Liver (tissue), 8 donors: ENCODE measurements at regions not wholly inside any gene's neighbourhood (a gene's known extent, or its start where the extent isn't known, plus 50 kb on each side); places are given as distances from the start of the nearest gene placed in this dataset.
"Not testable (repeated sequence)": the region's sequence is repeated elsewhere in the genome, so short reads cannot be mapped to it uniquely, and the experiment has no call there.

ENCODE experiments used
- DNase-seq: peaks from one replicate; pipeline ENCODE4 v3.0.0-alpha.2; 2017; ENCODE audit warnings: low spot score
- H3K27ac ChIP-seq, 2 donors: one replicate each; pipeline ENCODE4 v1.7.0; 2013; ENCODE audit warnings: inconsistent platforms in 2 of 2, low read length in 2 of 2, control low read depth in 1 of 2, low read depth in 1 of 2, mild to moderate bottlenecking in 1 of 2
- H3K27me3 ChIP-seq, 4 donors: one replicate each; pipeline versions ENCODE4 v1.6.1 to v1.7.0; 2013; ENCODE audit warnings: low read length in 3 of 4, inconsistent platforms in 1 of 4, mild to moderate bottlenecking in 1 of 4, moderate library complexity in 1 of 4; ENCODE audit not compliant: control insufficient read depth in 4 of 4, insufficient read depth in 4 of 4
- H3K36me3 ChIP-seq, 4 donors: one replicate each; pipeline versions ENCODE4 v1.6.1 to v1.7.0; 2013; ENCODE audit warnings: low read length in 3 of 4, mild to moderate bottlenecking in 3 of 4, low read depth in 1 of 4, moderate library complexity in 1 of 4; ENCODE audit not compliant: control insufficient read depth in 4 of 4, insufficient read depth in 3 of 4
- H3K4me1 ChIP-seq, 4 donors: one replicate each; pipeline versions ENCODE4 v1.6.1 to v1.7.0; 2013; ENCODE audit warnings: low read length in 3 of 4, mild to moderate bottlenecking in 3 of 4, moderate library complexity in 1 of 4; ENCODE audit not compliant: control insufficient read depth in 4 of 4, insufficient read depth in 4 of 4
- H3K4me3 ChIP-seq, 3 donors: one replicate each; pipeline versions ENCODE4 v1.6.1 to v1.7.0; 2013; ENCODE audit warnings: low read length in 3 of 3, control low read depth in 1 of 3, low read depth in 1 of 3, mild to moderate bottlenecking in 1 of 3
- H3K9ac ChIP-seq, 2 donors: one replicate each; pipeline ENCODE4 v1.7.0; 2013; ENCODE audit warnings: low read length in 2 of 2, mild to moderate bottlenecking in 2 of 2, moderate library complexity in 2 of 2, control low read depth in 1 of 2, low read depth in 1 of 2
- H3K9me3 ChIP-seq, 4 donors: one replicate each; pipeline versions ENCODE4 v1.6.1 to v1.7.0; 2013; ENCODE audit warnings: low read length in 3 of 4; ENCODE audit not compliant: control insufficient read depth in 4 of 4
- EGR1 ChIP-seq, 2 donors: IDR thresholded peaks; 2 replicates each; pipeline ENCODE4 v1.6.1; 2016 to 2018; ENCODE audit warnings: antibody characterized with exemption in 2 of 2, low read depth in 2 of 2
- FOXA1 ChIP-seq: IDR thresholded peaks from 2 replicates; pipeline ENCODE4 v1.6.1; 2016; ENCODE audit warnings: antibody characterized with exemption
- FOXA2 ChIP-seq: IDR thresholded peaks from 2 replicates; pipeline ENCODE4 v1.6.1; 2016; ENCODE audit warnings: antibody characterized with exemption
- GABPA ChIP-seq, 2 donors: IDR thresholded peaks in 1 of 2; conservative IDR thresholded peaks in 1 of 2; 2 replicates each; pipeline ENCODE4 v1.6.1; 2016; ENCODE audit warnings: antibody characterized with exemption in 2 of 2, mild to moderate bottlenecking in 1 of 2, moderate library complexity in 1 of 2
- HNF4A ChIP-seq, 2 donors: conservative IDR thresholded peaks; 2 replicates each; pipeline ENCODE4 v1.6.1; 2016; ENCODE audit warnings: antibody characterized with exemption in 2 of 2, mild to moderate bottlenecking in 2 of 2
- HNF4G ChIP-seq: IDR thresholded peaks from 2 replicates; pipeline ENCODE4 v1.6.1; 2016; ENCODE audit warnings: antibody characterized with exemption
- JUND ChIP-seq, 2 donors: IDR thresholded peaks; 2 replicates each; pipeline ENCODE4 v1.6.1; 2016; ENCODE audit warnings: antibody characterized with exemption in 2 of 2
- NR2F2 ChIP-seq: IDR thresholded peaks from 2 replicates; pipeline ENCODE4 v1.6.1; 2016; ENCODE audit warnings: antibody characterized with exemption
- RAD21 ChIP-seq, 2 donors: IDR thresholded peaks; 2 replicates each; pipeline ENCODE4 v1.6.1; 2016; ENCODE audit warnings: antibody characterized with exemption in 2 of 2, mild to moderate bottlenecking in 2 of 2
- RXRA ChIP-seq, 2 donors: IDR thresholded peaks; 2 replicates each; pipeline ENCODE4 v1.6.1; 2017 to 2018; ENCODE audit warnings: antibody characterized with exemption in 2 of 2, mild to moderate bottlenecking in 1 of 2
- SP1 ChIP-seq: IDR thresholded peaks from 2 replicates; pipeline ENCODE4 v1.6.1; 2018; ENCODE audit warnings: antibody characterized with exemption, mild to moderate bottlenecking
- YY1 ChIP-seq: IDR thresholded peaks from 2 replicates; pipeline ENCODE4 v1.6.1; 2016; ENCODE audit warnings: antibody characterized with exemption, mild to moderate bottlenecking
- WGBS: extraction: QIAGEN DNeasy Blood & Tissue Kit; methylation state at CpG from one replicate; pipeline ENCODE4 v1.1.7; 2013; 5-methylcytosine and 5-hydroxymethylcytosine counted together
- TF ChIP-seq, protein P1 (sequence below): IDR thresholded peaks from 2 replicates; pipeline ENCODE4 v1.6.1; 2016; ENCODE audit warnings: antibody characterized with exemption
- TF ChIP-seq, protein P2 (sequence below): fragments of 150-350 bp; IDR thresholded peaks from 2 replicates; pipeline ENCODE4 v1.5.1; 2017; ENCODE audit warnings: improper control_type of control experiment, low read depth, low read length; ENCODE audit not compliant: missing input control
- TF ChIP-seq, protein P3 (sequence below): IDR thresholded peaks from 2 replicates; pipeline ENCODE4 v1.6.1; 2016; ENCODE audit warnings: antibody characterized with exemption
- TF ChIP-seq, protein P4 (sequence below): IDR thresholded peaks from 2 replicates; pipeline ENCODE4 v1.6.1; 2016; ENCODE audit warnings: antibody characterized with exemption, mild to moderate bottlenecking
- TF ChIP-seq, protein P5 (sequence below): IDR thresholded peaks from 2 replicates; pipeline ENCODE4 v1.6.1; 2016; ENCODE audit warnings: antibody characterized with exemption
- donor health status: healthy.
- donor health status: healthy.
- donor health status: healthy.
- donor health status: healthy.
- donor health status: healthy.

DNA sequence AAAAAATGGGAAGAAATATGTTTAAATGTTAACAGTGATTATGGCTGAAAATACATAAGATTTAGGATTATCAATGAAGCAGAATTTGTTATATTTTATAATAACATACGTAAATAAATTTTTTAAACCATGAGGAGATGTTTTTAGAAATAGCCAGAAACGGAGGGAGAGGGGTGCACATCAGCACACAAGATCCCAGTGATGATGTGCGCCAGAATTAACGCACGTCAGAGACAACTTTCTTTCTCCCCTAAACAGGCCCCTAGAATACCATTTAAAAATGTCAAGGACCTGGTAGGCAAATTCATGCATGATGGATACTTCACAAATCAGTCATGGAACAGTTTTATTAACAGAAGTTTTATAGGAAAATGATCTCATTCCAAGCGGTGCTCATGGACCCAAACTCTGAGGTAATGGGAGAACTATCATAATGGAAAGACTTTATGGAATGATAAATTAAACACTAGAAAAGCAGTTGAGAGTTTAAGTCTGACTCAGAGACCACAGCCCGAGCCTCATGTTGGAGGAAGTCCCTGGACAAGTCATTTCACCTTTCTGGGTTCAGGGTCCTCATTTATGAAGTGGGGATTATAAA is 258.9 kb upstream of the GAS1 start:
- Histone ChIP-seq H3K4me3 (no peak overlapping the region), H3K9ac (no peak overlapping the region), H3K9me3 (no peaks in the 10 kb centered on the region), H3K27me3 (no peaks in the 10 kb centered on the region), H3K4me1 (no peaks in the 10 kb centered on the region), H3K27ac (no peak overlapping the region), H3K36me3 (no peaks in the 10 kb centered on the region)
- 89% methylated on average over 7 of the region's 7 CpGs for WGBS
- DNase-seq = no peak
- TF ChIP-seq YY1 (no peak), GABPA (IDR thresholded peaks at IDR 0.05 in 1 of 2, conservative IDR thresholded peaks at IDR 0.05 in 1 of 2) (no peak), FOXA2 (no peak), SP1 (no peak), HNF4A (conservative IDR thresholded peaks at IDR 0.05) (no peak)
- TF ChIP-seq, protein P1, sequence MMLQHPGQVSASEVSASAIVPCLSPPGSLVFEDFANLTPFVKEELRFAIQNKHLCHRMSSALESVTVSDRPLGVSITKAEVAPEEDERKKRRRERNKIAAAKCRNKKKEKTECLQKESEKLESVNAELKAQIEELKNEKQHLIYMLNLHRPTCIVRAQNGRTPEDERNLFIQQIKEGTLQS = no peak
- TF ChIP-seq, protein P2, sequence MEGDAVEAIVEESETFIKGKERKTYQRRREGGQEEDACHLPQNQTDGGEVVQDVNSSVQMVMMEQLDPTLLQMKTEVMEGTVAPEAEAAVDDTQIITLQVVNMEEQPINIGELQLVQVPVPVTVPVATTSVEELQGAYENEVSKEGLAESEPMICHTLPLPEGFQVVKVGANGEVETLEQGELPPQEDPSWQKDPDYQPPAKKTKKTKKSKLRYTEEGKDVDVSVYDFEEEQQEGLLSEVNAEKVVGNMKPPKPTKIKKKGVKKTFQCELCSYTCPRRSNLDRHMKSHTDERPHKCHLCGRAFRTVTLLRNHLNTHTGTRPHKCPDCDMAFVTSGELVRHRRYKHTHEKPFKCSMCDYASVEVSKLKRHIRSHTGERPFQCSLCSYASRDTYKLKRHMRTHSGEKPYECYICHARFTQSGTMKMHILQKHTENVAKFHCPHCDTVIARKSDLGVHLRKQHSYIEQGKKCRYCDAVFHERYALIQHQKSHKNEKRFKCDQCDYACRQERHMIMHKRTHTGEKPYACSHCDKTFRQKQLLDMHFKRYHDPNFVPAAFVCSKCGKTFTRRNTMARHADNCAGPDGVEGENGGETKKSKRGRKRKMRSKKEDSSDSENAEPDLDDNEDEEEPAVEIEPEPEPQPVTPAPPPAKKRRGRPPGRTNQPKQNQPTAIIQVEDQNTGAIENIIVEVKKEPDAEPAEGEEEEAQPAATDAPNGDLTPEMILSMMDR = no peak
- TF ChIP-seq, protein P3, sequence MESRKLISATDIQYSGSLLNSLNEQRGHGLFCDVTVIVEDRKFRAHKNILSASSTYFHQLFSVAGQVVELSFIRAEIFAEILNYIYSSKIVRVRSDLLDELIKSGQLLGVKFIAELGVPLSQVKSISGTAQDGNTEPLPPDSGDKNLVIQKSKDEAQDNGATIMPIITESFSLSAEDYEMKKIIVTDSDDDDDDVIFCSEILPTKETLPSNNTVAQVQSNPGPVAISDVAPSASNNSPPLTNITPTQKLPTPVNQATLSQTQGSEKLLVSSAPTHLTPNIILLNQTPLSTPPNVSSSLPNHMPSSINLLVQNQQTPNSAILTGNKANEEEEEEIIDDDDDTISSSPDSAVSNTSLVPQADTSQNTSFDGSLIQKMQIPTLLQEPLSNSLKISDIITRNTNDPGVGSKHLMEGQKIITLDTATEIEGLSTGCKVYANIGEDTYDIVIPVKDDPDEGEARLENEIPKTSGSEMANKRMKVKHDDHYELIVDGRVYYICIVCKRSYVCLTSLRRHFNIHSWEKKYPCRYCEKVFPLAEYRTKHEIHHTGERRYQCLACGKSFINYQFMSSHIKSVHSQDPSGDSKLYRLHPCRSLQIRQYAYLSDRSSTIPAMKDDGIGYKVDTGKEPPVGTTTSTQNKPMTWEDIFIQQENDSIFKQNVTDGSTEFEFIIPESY = no peak

DNA sequence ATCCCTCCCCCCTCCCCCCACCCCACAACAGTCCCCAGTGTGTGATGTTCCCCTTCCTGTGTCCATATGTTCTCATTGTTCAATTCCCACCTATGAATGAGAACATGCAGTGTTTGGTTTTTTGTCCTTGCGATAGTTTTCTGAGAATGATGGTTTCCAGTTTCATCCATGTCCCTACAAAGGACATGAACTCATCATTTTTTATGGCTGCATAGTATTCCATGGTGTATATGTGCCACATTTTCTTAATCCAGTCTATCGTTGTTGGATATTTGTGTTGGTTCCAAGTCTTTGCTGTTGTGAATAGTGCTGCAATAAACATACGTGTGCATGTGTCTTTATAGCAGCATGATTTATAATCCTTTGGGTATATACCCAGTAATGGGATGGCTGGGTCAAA is 263.4 kb upstream of the GAS1 start:
- WGBS = 93% methylated on average over 3 of the region's 3 CpGs
- H3K36me3 ChIP-seq = not testable (repeated sequence)

DNA sequence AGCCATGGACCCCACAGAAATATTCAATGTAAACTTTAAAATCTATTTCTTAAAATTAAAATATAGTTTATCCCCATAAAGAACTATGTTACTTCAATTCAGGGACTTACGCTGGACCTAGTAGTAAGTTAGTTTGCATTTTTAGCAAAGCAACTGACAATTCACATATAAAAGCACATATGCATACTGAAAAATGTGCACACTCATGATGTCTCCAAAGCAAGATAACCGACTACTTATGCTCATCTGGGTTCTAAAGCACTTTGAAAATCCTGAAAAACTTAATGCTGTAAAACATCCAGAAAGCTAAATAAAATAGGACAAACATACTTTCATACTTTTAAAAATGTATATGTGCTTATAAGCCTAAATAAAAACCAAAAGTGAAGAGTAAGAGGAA is 264.4 kb upstream of the GAS1 start:
- no peaks in the 10 kb centered on the region for H3K4me1 ChIP-seq
- 98% methylated on average over 2 of the region's 2 CpGs for WGBS
- H3K36me3 ChIP-seq = no peaks in the 10 kb centered on the region
- H3K27me3 ChIP-seq = peaks cover 0 to 2% (median 0%) of the 10 kb centered on the region in 4 donors
- H3K9me3 ChIP-seq = no peaks in the 10 kb centered on the region
- no peak overlapping the region for H3K27ac ChIP-seq
- H3K4me3 ChIP-seq = no peak overlapping the region
- no peak for DNase-seq
- no peak overlapping the region for H3K9ac ChIP-seq
- TF ChIP-seq FOXA1 (no peak), RXRA (IDR thresholded peaks at IDR 0.05) (no peak), SP1 (no peak), GABPA (IDR thresholded peaks at IDR 0.05 in 1 of 2, conservative IDR thresholded peaks at IDR 0.05 in 1 of 2) (no peak), YY1 (no peak), RAD21 (IDR thresholded peaks at IDR 0.05) (no peak), JUND (IDR thresholded peaks at IDR 0.05) (no peak), EGR1 (IDR thresholded peaks at IDR 0.05; ENCODE audit: low read depth in 2 of 2) (no peak), FOXA2 (no peak), NR2F2 (no peak), HNF4G (no peak), HNF4A (conservative IDR thresholded peaks at IDR 0.05) (no peak)
- TF ChIP-seq, protein P1 = no peak
- TF ChIP-seq, protein P4, sequence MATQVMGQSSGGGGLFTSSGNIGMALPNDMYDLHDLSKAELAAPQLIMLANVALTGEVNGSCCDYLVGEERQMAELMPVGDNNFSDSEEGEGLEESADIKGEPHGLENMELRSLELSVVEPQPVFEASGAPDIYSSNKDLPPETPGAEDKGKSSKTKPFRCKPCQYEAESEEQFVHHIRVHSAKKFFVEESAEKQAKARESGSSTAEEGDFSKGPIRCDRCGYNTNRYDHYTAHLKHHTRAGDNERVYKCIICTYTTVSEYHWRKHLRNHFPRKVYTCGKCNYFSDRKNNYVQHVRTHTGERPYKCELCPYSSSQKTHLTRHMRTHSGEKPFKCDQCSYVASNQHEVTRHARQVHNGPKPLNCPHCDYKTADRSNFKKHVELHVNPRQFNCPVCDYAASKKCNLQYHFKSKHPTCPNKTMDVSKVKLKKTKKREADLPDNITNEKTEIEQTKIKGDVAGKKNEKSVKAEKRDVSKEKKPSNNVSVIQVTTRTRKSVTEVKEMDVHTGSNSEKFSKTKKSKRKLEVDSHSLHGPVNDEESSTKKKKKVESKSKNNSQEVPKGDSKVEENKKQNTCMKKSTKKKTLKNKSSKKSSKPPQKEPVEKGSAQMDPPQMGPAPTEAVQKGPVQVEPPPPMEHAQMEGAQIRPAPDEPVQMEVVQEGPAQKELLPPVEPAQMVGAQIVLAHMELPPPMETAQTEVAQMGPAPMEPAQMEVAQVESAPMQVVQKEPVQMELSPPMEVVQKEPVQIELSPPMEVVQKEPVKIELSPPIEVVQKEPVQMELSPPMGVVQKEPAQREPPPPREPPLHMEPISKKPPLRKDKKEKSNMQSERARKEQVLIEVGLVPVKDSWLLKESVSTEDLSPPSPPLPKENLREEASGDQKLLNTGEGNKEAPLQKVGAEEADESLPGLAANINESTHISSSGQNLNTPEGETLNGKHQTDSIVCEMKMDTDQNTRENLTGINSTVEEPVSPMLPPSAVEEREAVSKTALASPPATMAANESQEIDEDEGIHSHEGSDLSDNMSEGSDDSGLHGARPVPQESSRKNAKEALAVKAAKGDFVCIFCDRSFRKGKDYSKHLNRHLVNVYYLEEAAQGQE = no peak
- TF ChIP-seq, protein P3 = no peak
- TF ChIP-seq, protein P5, sequence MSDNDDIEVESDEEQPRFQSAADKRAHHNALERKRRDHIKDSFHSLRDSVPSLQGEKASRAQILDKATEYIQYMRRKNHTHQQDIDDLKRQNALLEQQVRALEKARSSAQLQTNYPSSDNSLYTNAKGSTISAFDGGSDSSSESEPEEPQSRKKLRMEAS = no peak

More for the DNA sequence above, 263.4 kb upstream of the GAS1 start:
- not testable (repeated sequence) for H3K9me3 ChIP-seq, H3K27me3 ChIP-seq, H3K4me3 ChIP-seq, H3K4me1 ChIP-seq, H3K9ac ChIP-seq, H3K27ac ChIP-seq, DNase-seq
